OCI-LY3 (cell line): ENCODE measurements at regions not wholly inside any gene's neighbourhood (a gene's known extent, or its start where the extent isn't known, plus 50 kb on each side); places are given as distances from the start of the nearest gene placed in this dataset.

ENCODE experiments used
- CTCF ChIP-seq: fragments of 200-600, 300-600 bp; sonication (generic); IDR thresholded peaks from 2 replicates; pipeline ENCODE4 v1.5.1; 2014; ENCODE audit warnings: antibody characterized with exemption, low read length, low read depth
- EZH2phosphoT487 ChIP-seq: fragments of 200-600 bp; shearing (Covaris generic); IDR thresholded peaks from 2 replicates; pipeline ENCODE4 v1.6.1; 2018; ENCODE audit warnings: antibody characterized with exemption, mixed run types, low read depth

GRCh38 chr12:13573698-13574321, 377.3 kb downstream of the EMP1 start:
- TF ChIP-seq CTCF, result no peak
- no peak for TF ChIP-seq EZH2phosphoT487
